GM19035 (cell line): ENCODE measurements at regions not wholly inside any gene's neighbourhood (a gene's known extent, or its start where the extent isn't known, plus 50 kb on each side); places are given as distances from the start of the nearest gene placed in this dataset.
"Not testable (repeated sequence)": the region's sequence is repeated elsewhere in the genome, so short reads cannot be mapped to it uniquely, and the experiment has no call there.

ENCODE experiments used
- ATAC-seq: cut with Tn5 transposase; IDR thresholded peaks from one replicate; pipeline ENCODE4 v1.9.1; 2021; ENCODE audit not compliant: unreplicated experiment

DNA sequence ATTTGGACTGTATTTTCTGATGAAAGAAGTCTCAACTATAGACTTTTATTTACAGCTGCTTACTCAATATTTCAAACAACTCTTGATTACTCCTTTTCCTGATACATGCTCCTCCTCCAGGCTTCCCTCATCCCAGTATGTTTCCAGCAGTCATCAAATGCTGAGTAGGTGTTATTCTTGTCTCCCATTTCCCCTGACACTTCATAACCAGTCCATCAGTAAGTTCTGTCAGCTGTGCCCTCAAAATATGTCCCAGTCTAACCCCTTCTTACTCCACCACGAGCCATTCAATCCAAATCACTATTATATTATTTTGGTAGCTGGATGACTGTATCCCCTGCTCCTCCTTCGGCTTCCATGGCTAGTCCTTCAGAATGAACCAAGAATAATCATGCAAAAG lies 189.1 kb upstream of the DTNA start:
- no peak for ATAC-seq

DNA sequence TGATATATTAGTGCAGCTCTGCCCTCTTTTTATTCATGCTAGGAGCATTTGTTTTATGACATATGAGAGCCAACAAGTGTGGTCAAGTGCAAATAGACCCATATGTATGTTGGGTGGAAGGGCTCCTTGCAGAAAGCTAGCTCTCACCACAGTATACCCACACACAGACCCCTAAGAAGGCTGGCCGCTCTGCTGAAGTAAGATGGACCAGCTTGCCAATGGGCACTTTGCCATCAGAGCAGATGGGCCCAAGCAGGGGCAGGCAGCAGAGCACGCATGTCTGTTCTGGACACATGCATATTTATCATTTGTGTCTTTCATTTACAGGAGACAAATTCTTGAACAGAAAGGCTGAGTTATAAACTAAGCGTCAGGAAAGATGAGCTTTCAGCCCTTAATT lies 187.5 kb upstream of the DTNA start:
- ATAC-seq = no peak

DNA sequence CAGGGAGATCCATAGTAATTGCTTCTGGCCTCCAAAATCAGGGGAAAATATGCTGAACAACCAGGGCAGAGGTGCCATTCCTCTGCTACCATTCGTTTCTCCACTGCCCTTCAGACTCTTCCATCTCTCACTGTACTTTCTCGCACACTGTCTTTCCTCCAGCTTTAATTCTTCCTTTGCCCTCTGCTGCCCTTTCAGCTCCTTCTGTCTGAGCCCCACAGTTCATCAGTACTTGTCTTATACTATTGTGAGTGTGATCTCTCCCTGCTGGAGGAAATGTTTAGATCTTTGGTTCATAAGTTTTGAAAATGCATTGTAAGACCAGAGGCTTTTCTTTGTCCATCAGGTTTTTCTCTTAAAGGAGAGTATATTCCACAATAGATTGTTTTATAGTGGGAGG lies 184.9 kb upstream of the DTNA start:
- ATAC-seq = no peak

DNA sequence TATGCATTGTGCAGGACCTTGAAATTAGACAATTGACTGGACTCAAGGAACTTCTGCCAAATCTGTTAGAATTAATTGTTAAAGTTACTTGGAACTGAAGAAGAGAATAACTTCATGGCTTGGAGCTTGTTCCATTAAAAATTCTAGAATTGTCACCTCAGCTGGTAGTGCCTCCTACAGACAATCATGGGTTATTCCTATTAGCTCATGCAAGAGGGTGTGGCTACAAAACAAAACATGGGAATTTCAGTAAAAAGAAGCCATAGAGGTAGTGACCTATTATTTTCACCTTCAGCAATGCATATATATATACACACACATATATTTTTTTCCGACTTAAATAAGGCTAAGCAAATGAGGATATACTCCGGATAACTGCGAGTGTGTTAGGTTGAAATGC lies 181.9 kb upstream of the DTNA start:
- no peak for ATAC-seq

DNA sequence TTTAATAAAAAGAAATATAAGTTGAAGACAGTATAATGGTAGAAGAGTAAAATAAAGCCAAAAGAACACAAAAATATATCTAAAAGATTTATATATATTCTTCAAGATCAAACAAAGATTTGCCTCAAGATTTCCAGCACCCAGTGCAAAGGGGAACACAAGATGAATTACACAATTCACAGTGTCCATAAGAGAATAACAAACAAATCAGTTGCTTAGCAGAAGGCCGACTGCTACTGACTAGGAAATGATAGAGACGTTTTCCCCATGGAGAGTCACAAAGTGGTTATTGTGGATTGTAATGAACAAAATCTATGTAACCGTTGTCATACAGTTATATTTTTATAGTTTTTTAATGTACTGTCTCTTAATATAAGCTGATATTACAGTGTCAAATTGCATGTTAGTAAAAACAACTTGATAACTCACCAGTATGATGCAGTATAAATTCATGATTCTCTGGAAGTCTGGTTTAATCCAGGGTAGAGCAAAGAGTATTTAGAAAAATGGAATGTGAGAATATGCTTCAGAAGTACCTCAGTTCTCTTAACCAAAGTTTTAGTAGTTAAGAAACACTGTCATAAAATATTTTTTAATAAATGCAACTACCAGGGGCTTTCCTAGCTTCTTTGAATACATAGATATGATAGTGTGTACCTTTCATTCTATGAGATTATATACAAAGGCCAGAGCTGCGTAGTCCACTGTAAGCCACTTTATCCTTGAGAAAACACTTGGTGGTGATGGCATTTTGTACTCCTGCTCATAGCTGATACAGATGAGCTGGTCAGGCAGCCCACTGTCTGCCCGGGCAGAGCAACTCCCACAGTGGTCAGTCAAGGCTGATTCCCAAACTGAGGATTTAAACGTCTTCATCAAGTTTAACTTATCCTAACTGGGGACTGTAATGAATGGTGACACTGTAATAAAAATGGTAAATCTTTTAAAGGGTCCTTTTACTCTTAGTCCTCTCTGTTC lies 180.5 kb upstream of the DTNA start:
- no peak for ATAC-seq

DNA sequence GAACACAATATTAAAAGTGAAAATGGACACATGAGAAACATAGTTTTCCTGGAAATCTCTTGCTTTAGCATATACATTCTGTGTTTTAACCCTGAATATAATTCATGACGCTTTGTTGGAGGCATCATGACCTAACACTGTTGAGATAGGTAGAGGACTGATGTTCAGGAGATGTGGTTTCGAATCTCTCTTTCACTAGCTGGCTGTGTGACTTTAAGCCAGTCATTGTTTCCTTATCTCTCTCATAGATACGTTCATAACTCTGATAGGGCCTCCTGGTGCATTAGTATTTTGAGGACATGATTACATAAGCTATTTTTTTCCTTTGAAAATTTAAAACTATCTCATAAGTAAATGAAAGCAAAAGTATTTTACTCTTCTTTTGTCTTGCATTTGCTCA lies 179.0 kb upstream of the DTNA start:
- no peak for ATAC-seq

DNA sequence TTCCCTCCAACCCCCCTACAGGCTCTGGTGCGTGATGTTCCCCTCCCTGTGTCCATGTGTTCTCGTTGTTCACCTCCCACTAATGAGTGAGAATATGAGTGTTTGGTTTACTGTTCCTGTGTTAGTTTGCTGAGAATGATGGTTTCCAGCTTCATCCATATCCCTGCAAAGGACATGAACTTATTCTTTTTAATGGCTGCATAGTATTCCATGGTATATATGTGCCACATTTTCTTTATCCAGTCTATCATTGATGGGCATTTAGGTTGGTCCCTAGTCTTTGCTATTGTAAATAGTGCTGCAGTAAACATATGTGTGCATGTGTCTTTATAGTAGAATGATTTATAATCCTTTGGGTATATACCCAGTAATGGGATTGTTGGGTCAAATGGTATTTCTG lies 175.5 kb upstream of the DTNA start:
- ATAC-seq = not testable (repeated sequence)

DNA sequence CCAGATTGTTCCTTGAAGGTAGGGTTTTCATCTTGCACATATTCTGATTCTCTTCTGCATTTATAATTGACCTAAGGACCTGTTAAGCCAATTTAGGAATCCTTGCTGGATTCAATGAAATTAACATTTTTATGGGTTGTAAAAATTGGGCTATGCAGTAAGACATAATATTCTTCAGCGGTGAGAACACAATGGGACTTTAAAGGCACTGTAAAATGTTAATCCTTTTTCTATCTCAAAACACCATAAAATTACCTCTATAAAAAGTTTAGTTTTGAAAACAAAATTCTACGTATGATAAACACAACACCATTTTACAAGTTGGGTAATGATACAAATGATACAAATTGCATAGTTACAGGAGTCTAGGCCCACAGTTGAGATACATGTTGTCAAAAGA lies 169.2 kb upstream of the DTNA start:
- ATAC-seq = no peak

DNA sequence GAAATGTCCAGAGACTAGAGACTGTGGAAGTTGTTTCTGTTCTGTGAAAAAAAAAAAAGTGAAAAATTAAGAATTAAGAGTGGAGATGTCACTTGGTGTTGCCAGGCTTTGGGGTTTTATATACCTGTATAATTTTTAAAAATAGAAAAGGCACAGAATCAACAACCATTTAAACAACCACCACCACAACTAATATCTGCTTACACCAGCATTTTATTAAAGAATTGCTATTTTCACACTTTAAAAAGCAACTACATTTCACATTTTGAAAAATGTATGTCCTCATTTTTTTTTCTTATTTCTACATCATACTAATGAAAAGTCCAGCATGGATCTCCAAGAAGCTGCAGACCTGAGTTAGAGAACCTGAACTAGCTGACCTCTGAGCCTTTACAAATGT lies 167.5 kb upstream of the DTNA start:
- ATAC-seq = no peak

DNA sequence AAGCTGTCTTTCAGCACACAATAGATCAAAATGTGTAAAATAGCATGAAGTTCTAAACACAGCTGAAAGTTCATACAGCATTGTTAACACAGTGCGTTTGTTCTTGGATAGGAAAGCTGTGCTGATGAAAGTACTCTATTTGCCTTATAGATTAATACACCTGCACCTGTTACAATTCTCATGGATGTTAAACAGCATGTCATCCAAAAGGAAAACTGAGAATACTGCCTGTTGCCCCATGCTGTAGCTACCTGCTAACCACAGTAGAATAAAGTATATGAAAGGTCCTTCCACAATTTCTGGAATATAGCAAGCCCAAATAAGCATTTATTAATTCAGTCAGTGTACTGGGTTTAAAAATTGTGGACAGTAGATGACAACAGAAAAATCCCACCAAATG lies 166.7 kb upstream of the DTNA start:
- no peak for ATAC-seq

DNA sequence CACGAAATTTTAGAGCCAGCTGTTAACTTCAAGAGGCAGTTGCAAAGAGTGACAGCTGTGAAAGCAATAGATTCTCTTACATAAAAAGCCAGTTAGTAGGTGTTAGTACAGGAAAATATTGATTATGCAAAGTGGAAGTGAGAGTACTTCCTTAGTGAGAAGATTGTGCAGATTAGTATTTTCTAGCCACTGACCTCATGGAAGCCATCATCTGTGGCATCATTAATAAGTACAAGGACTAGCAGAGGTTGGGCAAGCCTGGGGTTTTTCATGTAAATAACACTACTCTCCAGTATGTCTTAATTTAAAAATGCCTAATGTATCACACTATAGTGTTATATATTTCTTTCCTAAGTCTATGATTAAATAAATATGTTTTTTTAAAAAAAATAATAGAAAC lies 166.2 kb upstream of the DTNA start:
- ATAC-seq = no peak

DNA sequence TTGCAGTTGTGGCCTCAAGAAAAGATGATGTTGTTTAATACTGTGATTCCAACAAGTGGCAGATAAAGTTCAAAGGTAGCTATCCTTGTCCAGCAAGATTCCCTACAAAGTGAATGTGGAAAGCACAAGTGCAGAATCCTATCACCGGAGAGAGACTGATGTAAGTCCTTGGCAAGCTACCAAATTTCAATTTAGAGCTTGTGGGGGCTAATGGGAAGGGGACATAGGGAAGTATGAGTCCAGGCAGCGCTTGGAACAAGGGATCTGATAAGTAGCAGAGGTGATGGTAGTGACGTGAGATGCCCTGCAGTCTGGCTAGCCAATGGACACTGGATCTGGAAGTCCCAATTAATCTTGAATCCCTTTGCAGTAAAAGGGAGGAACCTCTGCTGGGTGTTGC lies 165.2 kb upstream of the DTNA start:
- ATAC-seq = no peak

DNA sequence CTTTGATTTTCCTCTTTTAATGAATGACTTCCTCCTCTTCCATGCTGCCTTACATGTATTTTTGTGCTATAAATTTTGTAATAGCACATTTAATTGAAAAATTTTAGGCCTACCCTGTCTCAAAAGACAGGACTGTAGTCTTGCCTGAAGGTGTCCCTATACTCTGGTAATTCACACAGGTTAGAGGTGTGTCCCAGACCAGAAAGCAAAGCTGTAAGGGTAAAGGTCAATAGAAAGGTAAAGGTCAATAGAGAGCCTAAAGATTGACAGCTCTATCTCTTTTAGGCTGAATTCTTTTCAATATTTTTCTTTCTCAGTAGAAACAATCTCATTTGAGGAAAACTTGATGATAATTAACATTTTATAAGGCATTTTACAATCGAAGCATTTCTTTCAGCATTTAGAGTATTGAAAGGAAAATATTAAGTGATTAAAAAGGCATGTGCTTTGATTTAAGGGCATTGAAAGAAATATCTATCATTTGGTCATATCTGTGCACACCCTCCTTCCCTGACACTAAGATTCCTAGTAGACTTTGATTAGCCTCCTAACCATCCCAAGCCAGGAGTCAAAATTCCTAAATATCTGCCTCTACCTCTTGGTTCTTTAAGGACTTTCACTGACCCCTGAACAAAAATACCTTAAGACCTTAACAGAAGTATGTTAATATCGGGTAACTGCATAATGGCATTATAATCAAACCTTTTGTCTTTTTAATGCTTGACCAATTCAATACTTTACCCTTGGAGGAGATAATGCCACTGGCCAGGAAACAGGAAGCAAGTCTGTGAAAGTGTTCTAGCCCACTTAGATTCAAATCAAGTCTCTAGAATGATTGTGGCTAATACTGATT lies 161.8 kb upstream of the DTNA start:
- no peak for ATAC-seq

DNA sequence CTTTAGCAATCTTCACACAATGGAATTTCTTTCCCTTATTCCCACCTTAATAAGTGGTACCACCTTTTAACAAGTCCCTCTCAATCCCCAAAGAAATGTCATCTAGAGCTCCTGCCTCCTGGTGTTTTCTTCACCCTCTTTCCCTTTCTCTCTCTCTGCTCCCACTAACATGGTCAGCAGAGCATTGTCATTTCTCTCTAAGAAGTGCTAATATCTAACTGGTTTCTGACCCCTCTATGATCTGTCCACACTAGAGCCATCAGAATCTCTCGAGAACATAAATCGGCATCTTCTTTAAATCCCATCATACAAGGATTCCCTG lies 161.2 kb upstream of the DTNA start:
- ATAC-seq = no peak

DNA sequence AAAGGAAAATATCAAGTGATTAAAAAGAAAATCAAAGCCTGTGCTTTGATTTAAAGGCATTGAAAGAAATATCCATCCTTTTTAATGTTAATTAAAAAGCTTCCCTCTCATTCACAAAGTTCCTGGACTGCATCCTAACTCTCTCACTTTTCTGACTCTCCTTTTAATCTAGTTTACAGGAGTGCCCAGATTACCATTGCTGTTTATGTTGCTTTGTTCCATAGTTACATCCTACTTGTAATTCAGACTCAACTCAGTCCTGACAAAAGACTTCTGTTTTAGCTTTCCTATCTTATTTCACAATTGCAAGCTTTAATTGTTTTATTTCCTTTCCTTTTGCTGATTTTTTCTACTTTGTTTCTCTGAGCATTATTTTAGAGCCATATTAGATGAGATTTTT lies 160.7 kb upstream of the DTNA start:
- no peak for ATAC-seq

DNA sequence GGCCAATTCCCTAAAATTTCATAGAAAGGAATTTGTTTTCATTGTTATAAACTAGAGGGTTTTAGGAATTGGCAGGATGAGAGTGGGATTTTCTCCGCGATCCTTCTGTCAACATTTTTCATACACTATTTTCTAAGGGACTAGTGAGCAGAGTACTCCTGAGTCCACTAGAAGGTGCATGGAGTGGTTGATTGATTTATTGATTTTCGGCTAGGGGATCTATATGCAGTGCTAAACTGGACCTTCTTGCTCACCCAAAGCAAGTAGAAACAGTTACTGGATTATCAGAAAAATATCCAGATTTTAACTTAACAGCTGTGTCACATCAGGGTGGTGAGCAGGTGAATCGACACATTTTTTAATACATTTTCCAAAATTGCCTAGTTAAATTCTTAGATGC lies 159.9 kb upstream of the DTNA start:
- ATAC-seq = no peak

DNA sequence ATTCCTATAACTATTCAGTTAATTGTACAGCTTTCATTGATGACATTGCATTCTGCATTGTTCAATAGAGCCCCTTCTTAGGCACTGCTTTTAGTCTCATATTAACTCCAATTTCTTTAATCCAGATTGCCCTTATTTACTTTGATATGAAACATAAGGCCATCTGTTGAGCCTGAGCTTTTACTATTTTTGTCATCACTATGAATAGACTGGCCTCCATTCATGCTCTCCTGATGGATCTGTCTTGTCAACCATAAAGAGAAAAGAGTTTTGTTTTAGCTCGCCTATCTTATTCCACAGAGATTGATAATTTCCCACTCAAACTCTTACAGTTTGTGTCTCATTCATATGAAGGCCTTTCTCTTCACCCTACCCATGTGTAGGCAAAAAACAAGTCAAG lies 159.2 kb upstream of the DTNA start:
- ATAC-seq = no peak

DNA sequence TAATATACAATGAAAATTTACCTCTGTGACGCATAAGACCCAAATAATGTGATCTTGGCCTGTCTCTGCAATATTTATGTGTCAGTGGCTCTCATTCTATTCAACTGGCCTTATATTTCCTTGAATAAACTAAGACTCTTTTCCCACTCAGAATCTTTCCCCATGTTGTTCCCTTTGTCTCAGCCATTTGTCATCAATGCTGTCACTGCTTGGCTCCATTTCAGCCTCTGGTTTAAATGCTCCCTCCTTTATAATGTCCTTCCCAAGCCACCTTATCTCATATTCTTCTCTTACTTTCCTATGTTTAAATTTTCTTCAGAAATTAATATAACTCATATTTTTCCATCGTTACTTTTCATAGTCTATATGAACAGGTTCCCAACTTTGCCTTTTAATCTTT lies 158.3 kb upstream of the DTNA start:
- ATAC-seq = no peak

DNA sequence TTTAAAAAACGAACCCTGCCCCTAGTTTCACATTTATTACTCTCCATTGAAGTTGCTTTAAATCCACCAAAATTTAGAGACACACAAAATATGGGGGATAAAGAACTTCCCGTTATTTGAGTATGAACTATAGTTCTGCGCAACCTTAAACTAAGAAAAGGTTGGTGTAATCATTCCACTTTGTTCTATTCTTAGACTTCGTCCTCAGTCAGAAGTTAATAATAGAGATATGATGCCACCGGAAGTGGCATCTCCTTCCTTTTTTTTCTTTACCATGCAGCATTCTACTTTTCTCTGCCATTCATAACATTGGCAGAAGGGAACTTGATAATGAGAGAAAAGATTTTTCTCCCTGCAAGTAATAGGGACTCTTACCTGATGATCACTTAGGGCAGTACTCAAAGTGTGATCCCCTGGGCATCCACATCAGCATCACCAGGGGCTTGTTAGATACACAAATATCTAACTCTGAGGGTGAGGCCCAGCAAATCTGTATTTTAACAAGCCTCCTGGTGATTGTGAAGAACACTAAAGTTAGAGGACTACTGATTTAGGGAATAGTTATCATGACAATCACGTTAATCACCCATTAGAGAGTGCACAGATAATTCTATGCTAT lies 147.7 kb upstream of the DTNA start:
- no peak for ATAC-seq

DNA sequence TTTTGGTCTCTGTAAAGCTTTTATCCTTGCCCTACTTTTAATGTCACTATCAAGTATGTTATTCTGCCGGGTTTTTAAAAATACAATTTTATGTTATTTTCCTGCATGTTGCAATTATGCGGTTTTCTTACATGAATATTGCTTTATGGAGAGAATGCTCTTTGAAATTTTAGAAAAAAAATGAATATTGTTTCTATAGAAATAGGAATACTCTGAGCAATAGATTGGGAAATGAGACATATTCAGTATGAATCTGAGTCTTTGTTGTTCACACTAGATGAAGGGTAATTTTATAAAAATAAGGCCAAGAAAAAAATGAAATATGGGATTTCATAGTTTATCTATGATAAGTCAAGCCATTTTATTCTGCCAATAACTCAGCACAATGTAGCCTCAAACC lies 142.2 kb upstream of the DTNA start:
- ATAC-seq = no peak

DNA sequence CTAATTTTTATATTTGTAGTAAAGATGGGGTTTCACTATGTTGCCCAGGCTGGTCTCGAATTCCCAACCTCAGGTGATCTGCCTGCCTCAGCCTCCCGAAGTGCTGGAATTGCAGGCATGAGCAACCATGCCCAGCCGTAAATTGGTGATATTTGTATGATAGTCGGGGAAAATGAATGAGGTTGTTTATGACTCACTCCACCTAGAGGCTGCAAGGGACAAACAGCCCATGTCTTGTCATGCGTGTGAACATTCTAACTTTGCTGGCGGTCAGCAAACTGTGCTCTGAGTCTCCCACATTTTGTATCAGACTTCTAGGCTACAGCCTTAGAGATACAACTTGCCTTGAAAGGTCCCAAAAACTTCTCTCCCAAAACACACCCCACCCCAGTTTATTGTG lies 133.5 kb upstream of the DTNA start:
- ATAC-seq = no peak

DNA sequence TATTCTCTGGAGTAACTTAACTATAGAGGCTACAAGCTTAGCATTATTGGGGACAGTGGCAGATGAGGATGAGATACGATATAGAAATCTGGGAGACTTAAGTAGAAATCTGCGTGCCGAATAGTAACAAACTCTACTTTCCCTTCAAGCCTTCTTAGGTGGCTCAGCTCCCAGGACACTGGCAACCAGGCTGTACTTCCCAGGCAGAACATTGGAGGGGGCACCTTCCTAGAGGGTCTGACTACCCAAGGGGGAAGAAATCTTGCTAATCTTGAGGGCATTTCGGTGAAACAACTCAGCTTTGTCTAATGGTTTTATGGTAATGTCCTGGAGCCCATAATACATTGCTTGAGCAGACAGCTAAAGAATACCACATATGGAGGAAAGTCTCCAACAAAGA lies 126.2 kb upstream of the DTNA start:
- no peak for ATAC-seq
